Trophoblast cell (in vitro differentiated cells and primary cell): ENCODE measurements at regions not wholly inside any gene's neighbourhood (a gene's known extent, or its start where the extent isn't known, plus 50 kb on each side); places are given as distances from the start of the nearest gene placed in this dataset.

Experiments used
- DNase-seq, 2 donors: peaks; one replicate each; pipeline ENCODE4 v3.0.0-alpha.2; 2016
- H2AFZ ChIP-seq: 2 replicates; pipeline ENCODE4 v1.6.1; 2013; ENCODE audit warnings: low read length, moderate library complexity, mild to moderate bottlenecking; ENCODE audit not compliant: insufficient read depth, poor library complexity
- H2AK5ac ChIP-seq: 2 replicates; pipeline ENCODE4 v1.6.1; 2013; ENCODE audit warnings: mild to moderate bottlenecking, low read length
- H2BK120ac ChIP-seq: 2 replicates; pipeline ENCODE4 v1.6.1; 2013; ENCODE audit warnings: low read length, mild to moderate bottlenecking, moderate library complexity; ENCODE audit not compliant: insufficient read depth, poor library complexity
- H2BK12ac ChIP-seq: 2 replicates; pipeline ENCODE4 v1.6.1; 2013; ENCODE audit warnings: mild to moderate bottlenecking, low read length, moderate library complexity
- H2BK5ac ChIP-seq: 2 replicates; pipeline ENCODE4 v1.6.1; 2013; ENCODE audit warnings: low read length, low read depth, moderate library complexity, mild to moderate bottlenecking; ENCODE audit not compliant: poor library complexity
- H3K14ac ChIP-seq: 2 replicates; pipeline ENCODE4 v1.6.1; 2013; ENCODE audit warnings: mild to moderate bottlenecking, low read length
- H3K18ac ChIP-seq: 2 replicates; pipeline ENCODE4 v1.6.1; 2013; ENCODE audit warnings: mild to moderate bottlenecking, low read length
- H3K23ac ChIP-seq: 2 replicates; pipeline ENCODE4 v1.6.1; 2013; ENCODE audit warnings: low read length
- H3K27ac ChIP-seq: 2 replicates; pipeline ENCODE4 v1.5.1; 2013; ENCODE audit warnings: low read depth, mild to moderate bottlenecking, inconsistent platforms, low read length, moderate library complexity
- H3K27me3 ChIP-seq: 2 replicates; pipeline ENCODE4 v1.6.1; 2013; ENCODE audit warnings: inconsistent platforms, mild to moderate bottlenecking, low read length, moderate library complexity; ENCODE audit not compliant: insufficient read depth
- H3K36me3 ChIP-seq, 2 experiments: 1 replicate in 1 of 2; 2 replicates in 1 of 2; pipeline ENCODE4 v1.6.1; 2013; ENCODE audit warnings: low read length in 2 of 2, mild to moderate bottlenecking in 2 of 2, moderate library complexity in 1 of 2; ENCODE audit not compliant: insufficient read depth in 2 of 2, control insufficient read depth in 1 of 2
- H3K4ac ChIP-seq: 2 replicates; pipeline ENCODE4 v1.6.1; 2013; ENCODE audit warnings: low read depth, mild to moderate bottlenecking, low read length, moderate library complexity
- H3K4me1 ChIP-seq, 2 experiments: 1 replicate in 1 of 2; 2 replicates in 1 of 2; pipeline ENCODE4 v1.6.1; 2013; ENCODE audit warnings: low read length in 2 of 2, mild to moderate bottlenecking in 2 of 2, moderate library complexity in 1 of 2; ENCODE audit not compliant: insufficient read depth in 2 of 2, control insufficient read depth in 1 of 2
- H3K4me2 ChIP-seq: 2 replicates; pipeline ENCODE4 v1.6.1; 2013; ENCODE audit warnings: inconsistent platforms, mild to moderate bottlenecking, low read length, moderate library complexity
- H3K4me3 ChIP-seq: 2 replicates; pipeline ENCODE4 v1.5.1; 2013; ENCODE audit warnings: mild to moderate bottlenecking, low read depth, low read length, inconsistent platforms
- H3K79me1 ChIP-seq: one replicate; pipeline ENCODE4 v1.6.1; 2013; ENCODE audit warnings: low read length
- H3K79me2 ChIP-seq: 2 replicates; pipeline ENCODE4 v1.6.1; 2013; ENCODE audit warnings: low read length, mild to moderate bottlenecking; ENCODE audit not compliant: control insufficient read depth, insufficient read depth, poor library complexity
- H3K9ac ChIP-seq: 2 replicates; pipeline ENCODE4 v1.6.1; 2013; ENCODE audit warnings: mild to moderate bottlenecking, low read length
- H3K9me3 ChIP-seq: 2 replicates; pipeline ENCODE4 v1.6.1; 2013; ENCODE audit warnings: low read depth, mild to moderate bottlenecking, control low read depth, inconsistent platforms, low read length; ENCODE audit not compliant: insufficient read depth
- H4K12ac ChIP-seq: 2 replicates; pipeline ENCODE4 v1.6.1; 2013; ENCODE audit warnings: low read depth, mild to moderate bottlenecking, low read length, moderate library complexity
- H4K8ac ChIP-seq: 2 replicates; pipeline ENCODE4 v1.6.1; 2013; ENCODE audit warnings: low read depth, mild to moderate bottlenecking, low read length, moderate library complexity
- H4K91ac ChIP-seq: one replicate; pipeline ENCODE4 v1.6.1; 2013; ENCODE audit warnings: low read depth, mild to moderate bottlenecking, low read length, moderate library complexity
- WGBS: extraction: QIAGEN DNeasy Blood & Tissue Kit; methylation state at CpG from one replicate; pipeline ENCODE4 v1.1.7; 2013; ENCODE audit warnings: missing lambda C conversion rate; ENCODE audit not compliant: insufficient read length, insufficient coverage; ENCODE audit errors: extremely low coverage; 5-methylcytosine and 5-hydroxymethylcytosine counted together

DNA sequence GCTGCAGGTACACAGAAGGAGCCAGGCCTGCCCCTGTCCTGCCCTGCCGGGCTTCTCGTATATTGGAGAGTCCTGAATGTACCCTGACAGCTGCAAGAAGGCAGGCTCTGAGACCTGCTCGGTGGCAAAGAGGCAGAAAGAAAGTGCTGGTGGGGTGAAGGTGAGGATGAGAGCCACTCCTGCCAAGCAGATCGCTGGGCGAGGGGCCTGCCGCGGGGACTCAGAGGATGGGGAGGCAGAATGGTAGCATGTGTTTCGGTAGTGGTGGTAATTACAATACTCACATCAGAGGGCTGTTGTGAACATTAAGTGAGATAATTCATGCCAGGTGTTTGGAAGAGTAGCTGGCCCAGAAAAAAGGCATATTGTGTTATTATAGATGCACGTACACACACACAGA is 56.6 kb upstream of the SLC22A23 start:
- WGBS, result no CpG with 5 or more reads among the region's 9 CpGs
- H2AFZ ChIP-seq, result no peak overlapping the region
- peak overlapping the region; percentile 40 for H4K91ac ChIP-seq

GRCh38 chr6:3512832-3513231 is 56.0 kb upstream of the SLC22A23 start:
- Histone ChIP-seq H2BK120ac (peak overlapping the region; percentile 27), H4K12ac (no peak overlapping the region), H3K27me3 (no peaks in the 10 kb centered on the region), H3K36me3 (no peaks in the 10 kb centered on the region), H3K4me1 (peaks cover 26 to 36% of the 10 kb centered on the region in 2 experiments), H3K4me3 (no peak overlapping the region), H2AFZ (no peak overlapping the region), H3K14ac (peak overlapping the region; percentile 32), H2AK5ac (no peak overlapping the region), H2BK5ac (no peak overlapping the region), H4K91ac (peak overlapping the region; percentile 40), H2BK12ac (no peak overlapping the region), H3K23ac (no peak overlapping the region), H4K8ac (no peak overlapping the region), H3K9me3 (no peaks in the 10 kb centered on the region), H3K79me1 (peaks cover 16% of the 10 kb centered on the region), H3K79me2 (no peaks in the 10 kb centered on the region), H3K4me2 (no peak overlapping the region), H3K27ac (no peak overlapping the region), H3K9ac (no peak overlapping the region), H3K4ac (no peak overlapping the region), H3K18ac (no peak overlapping the region)
- WGBS, result no CpG with 5 or more reads among the region's 5 CpGs
- DNase-seq, result peak; percentile 27 to 57

More for the DNA sequence above, 56.6 kb upstream of the SLC22A23 start:
- no peak overlapping the region for H3K9ac ChIP-seq
- H3K23ac ChIP-seq, result no peak overlapping the region
- H3K18ac ChIP-seq, result peak overlapping the region; percentile 4
- H3K4me3 ChIP-seq, result no peak overlapping the region
- H2BK5ac ChIP-seq, result peak overlapping the region; percentile 0
- peak overlapping the region; percentile 27 for H2BK120ac ChIP-seq
- H3K79me2 ChIP-seq, result no peaks in the 10 kb centered on the region
- H2BK12ac ChIP-seq, result peak overlapping the region; percentile 9
- peak overlapping the region; percentile 32 for H3K14ac ChIP-seq
- no peaks in the 10 kb centered on the region for H3K27me3 ChIP-seq
- no peaks in the 10 kb centered on the region for H3K9me3 ChIP-seq
- H3K27ac ChIP-seq, result no peak overlapping the region
- no peak overlapping the region for H4K12ac ChIP-seq
- H4K8ac ChIP-seq, result no peak overlapping the region
- H3K4ac ChIP-seq, result no peak overlapping the region
- peaks cover 29 to 40% of the 10 kb centered on the region in 2 experiments for H3K4me1 ChIP-seq
- no peak for DNase-seq
- no peak overlapping the region for H3K4me2 ChIP-seq
- H3K79me1 ChIP-seq, result peaks cover 19% of the 10 kb centered on the region
- peak overlapping the region; percentile 26 for H2AK5ac ChIP-seq
- no peaks in the 10 kb centered on the region for H3K36me3 ChIP-seq

DNA sequence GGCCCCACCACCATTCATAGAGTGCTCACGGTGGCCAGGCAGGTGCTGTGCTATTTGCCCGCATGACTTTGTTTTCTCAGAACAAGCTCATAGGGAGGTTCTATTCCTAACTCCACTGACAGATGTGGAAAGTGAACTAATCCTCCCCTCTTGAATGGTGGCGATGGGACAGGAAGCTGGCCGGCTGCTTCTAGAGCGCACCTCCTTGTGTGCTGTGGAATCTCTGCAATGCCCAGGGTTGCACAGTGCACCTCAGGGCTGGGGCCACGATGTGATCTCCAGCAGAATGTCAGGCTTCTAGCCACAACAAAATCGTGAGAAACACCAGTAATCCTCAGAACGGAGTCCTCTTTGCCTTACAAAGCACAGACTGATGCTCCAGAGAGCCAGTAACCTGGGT is 53.8 kb upstream of the SLC22A23 start:
- H3K79me1 ChIP-seq, result peaks cover 11% of the 10 kb centered on the region
- peak overlapping the region; percentile 10 for H4K8ac ChIP-seq
- H3K4me3 ChIP-seq, result no peak overlapping the region
- no peak overlapping the region for H3K9ac ChIP-seq
- WGBS, result no CpG with 5 or more reads among the region's 8 CpGs
- no peak overlapping the region for H4K12ac ChIP-seq
- H3K18ac ChIP-seq, result no peak overlapping the region
- no peaks in the 10 kb centered on the region for H3K79me2 ChIP-seq
- peak; percentile 87 to 90 for DNase-seq
- H3K9me3 ChIP-seq, result no peaks in the 10 kb centered on the region
- no peak overlapping the region for H3K14ac ChIP-seq
- no peak overlapping the region for H2AFZ ChIP-seq
- no peak overlapping the region for H3K4ac ChIP-seq
- H3K4me2 ChIP-seq, result no peak overlapping the region
- H3K4me1 ChIP-seq, result peaks cover 22 to 32% of the 10 kb centered on the region in 2 experiments
- peak overlapping the region; percentile 60 for H4K91ac ChIP-seq
- no peaks in the 10 kb centered on the region for H3K36me3 ChIP-seq
- H3K27me3 ChIP-seq, result no peaks in the 10 kb centered on the region
- H2BK12ac ChIP-seq, result peak overlapping the region; percentile 25
- peak overlapping the region; percentile 18 for H2BK120ac ChIP-seq
- no peak overlapping the region for H2BK5ac ChIP-seq
- no peak overlapping the region for H3K27ac ChIP-seq
- peak overlapping the region; percentile 38 for H2AK5ac ChIP-seq
- no peak overlapping the region for H3K23ac ChIP-seq

DNA sequence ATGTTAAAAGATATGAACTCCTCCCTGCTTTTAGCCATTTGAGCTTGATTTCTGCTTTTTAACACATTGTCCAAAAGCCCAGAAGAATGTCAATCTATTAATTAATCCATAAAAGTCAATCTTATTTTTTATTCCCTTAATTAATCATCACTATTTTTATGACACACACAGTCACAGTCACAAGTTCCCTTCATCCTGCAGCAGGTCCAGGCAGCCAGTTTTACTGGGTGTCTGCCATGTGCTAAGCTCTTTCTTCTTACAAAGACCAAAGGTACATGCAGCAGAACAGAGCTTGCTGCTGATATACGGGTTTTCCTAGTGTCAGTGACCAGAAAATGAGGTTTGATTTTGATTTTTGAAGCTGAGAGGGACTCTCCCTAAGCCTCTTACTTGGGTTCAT is 53.3 kb upstream of the SLC22A23 start:
- H4K91ac ChIP-seq, result no peak overlapping the region
- no peak overlapping the region for H3K23ac ChIP-seq
- H2AK5ac ChIP-seq, result no peak overlapping the region
- H2BK12ac ChIP-seq, result no peak overlapping the region
- peak overlapping the region; percentile 18 for H2BK120ac ChIP-seq
- H3K4me1 ChIP-seq, result peaks cover 22 to 36% of the 10 kb centered on the region in 2 experiments
- no peak overlapping the region for H4K12ac ChIP-seq
- no peak overlapping the region for H2AFZ ChIP-seq
- WGBS, result no CpG with 5 or more reads among the region's 1 CpG
- H3K18ac ChIP-seq, result no peak overlapping the region
- no peak overlapping the region for H3K4me3 ChIP-seq
- H3K14ac ChIP-seq, result no peak overlapping the region
- H4K8ac ChIP-seq, result no peak overlapping the region
- no peak overlapping the region for H3K4ac ChIP-seq
- H3K27me3 ChIP-seq, result no peaks in the 10 kb centered on the region
- H3K9me3 ChIP-seq, result no peaks in the 10 kb centered on the region
- H3K36me3 ChIP-seq, result no peaks in the 10 kb centered on the region
- H2BK5ac ChIP-seq, result no peak overlapping the region
- H3K79me2 ChIP-seq, result no peaks in the 10 kb centered on the region
- no peak overlapping the region for H3K27ac ChIP-seq
- no peak overlapping the region for H3K4me2 ChIP-seq
- H3K79me1 ChIP-seq, result peaks cover 11% of the 10 kb centered on the region
- no peak overlapping the region for H3K9ac ChIP-seq
- DNase-seq, result no peak
